HG02885 (cell line): ENCODE measurements at regions not wholly inside any gene's neighbourhood (a gene's known extent, or its start where the extent isn't known, plus 50 kb on each side); places are given as distances from the start of the nearest gene placed in this dataset.
"Not testable (repeated sequence)": the region's sequence is repeated elsewhere in the genome, so short reads cannot be mapped to it uniquely, and the experiment has no call there.

Experiments
- ATAC-seq: cut with Tn5 transposase; IDR thresholded peaks from one replicate; pipeline ENCODE4 v1.9.1; 2021; ENCODE audit warnings: mild to moderate bottlenecking; ENCODE audit not compliant: unreplicated experiment, poor library complexity

GRCh38 chr4:45293335-45293734 lies 567.0 kb upstream of the GNPDA2 start:
- no peak for ATAC-seq

DNA sequence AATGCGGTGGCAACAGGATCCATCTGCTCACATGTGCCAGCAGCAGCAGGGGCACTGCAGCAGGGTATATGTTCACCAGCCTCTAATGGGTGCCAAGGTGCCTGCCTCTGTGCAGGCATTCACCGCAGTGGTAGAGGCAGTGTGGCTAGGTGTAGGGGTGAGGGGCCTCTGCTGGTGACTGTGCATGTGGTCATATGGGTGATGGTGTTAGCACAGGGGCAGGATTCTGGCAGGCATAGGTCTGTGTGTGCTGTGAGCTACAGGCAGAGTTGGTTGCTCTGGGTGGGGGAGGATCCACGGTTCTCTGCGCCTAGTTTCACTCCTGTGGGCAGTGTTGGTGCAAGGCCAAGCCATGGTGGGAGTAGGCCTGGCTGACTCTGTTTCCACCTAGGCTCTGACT lies 566.5 kb upstream of the GNPDA2 start:
- no peak for ATAC-seq

GRCh38 chr4:45284400-45285085 lies 558.2 kb upstream of the GNPDA2 start:
- no peak for ATAC-seq

GRCh38 chr4:45283352-45283751 lies 557.0 kb upstream of the GNPDA2 start:
- no peak for ATAC-seq

DNA sequence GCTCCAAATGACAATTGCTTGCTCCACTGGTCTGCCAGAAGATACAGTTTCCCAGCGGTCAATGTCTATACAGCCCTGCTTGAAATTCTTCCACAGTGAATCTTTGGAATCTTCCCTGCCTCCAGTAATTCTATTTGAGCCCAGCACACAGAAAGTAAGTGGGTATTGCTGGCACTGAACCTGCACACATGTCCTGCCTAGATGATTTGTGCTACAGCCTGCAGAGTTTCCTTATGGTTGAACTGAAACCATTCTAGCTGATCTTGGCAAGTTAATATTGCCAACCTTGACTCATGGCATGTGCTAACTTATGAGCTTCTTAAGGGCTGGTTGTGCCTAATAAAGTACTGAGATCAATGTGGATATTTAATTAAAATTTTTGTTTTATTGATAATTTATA lies 553.8 kb upstream of the GNPDA2 start:
- ATAC-seq, result no peak

DNA sequence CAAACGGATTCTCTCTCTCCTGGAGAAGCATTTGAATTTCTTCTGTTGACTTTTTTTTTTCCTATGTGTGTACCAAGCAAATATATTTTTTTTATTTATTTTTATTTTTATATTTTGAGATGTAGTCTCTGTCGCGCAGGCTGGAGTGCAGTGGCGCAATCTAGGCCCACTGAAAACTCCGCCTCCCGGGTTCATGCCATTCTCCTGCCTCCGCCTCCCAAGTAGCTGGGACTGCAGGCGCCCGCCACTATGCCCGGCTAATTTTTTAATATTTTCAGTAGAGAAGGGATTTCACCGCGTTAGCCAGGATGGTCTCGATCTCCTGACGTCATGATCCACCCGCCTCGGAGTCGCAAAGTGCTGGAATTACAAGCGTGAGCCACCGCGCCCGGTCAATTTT lies 549.5 kb upstream of the GNPDA2 start:
- ATAC-seq, result no peak

GRCh38 chr4:45248106-45248505 lies 521.8 kb upstream of the GNPDA2 start:
- not testable (repeated sequence) for ATAC-seq

DNA sequence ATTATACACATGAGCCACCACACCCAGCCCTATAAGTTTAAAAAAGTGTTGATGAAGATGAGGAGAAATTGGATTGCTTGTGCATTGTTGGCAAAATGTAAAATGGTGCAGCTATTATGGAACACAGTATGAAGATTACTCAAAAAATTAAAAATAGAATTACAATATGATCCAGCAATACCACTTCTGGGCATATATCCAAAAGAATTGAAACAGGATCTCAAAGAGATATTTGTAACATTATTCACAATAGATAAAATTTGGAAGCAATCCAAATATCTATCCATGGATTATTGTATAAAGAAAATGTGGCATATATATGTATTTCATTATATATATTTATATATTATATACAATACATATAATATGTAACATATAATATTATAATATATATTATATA lies 515.6 kb upstream of the GNPDA2 start:
- no peak for ATAC-seq

DNA sequence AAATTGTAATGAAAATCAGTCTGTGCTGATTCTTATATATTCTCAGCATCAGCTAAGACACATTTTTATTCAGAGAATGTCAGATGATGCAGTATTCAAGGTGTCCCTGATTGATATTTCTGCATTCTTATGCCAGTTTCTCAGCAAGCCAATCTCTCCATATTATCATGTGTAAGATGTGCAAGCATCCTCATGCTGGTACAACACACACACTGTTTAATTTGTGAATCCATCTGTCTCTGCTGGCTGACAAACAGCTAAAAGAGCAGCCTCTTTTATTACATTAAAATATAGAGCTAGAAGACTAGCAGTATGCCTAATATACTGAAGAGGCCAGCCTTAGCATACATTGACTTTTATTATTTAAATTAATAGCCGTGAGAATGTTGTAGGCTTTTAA lies 502.9 kb upstream of the GNPDA2 start:
- ATAC-seq, result no peak

DNA sequence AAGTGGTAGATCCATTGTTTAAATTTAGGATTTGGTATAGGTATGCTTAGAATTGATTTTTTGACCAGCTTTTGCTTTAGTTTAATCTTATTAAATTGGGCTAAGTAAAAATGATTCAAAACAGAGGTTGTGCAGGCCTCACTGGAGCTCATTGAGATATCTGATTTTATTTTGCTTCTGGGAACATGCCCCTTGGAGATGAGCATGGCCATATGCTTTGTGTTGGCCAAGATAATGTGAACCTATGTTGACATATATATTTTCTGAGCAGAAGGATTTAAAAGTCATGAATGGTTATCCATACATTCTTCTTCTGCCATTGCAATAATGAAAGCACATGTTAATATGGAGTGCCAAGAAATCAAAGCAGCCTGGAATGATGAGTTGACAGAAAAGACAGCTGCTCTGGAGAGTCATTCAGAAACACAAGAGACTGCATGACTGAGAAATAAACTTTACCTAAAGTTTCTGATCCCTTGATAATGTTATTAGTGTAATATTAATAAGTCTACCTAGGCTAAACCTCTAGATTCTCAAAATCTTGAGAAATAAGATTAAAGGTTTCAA lies 489.7 kb upstream of the GNPDA2 start:
- no peak for ATAC-seq

DNA sequence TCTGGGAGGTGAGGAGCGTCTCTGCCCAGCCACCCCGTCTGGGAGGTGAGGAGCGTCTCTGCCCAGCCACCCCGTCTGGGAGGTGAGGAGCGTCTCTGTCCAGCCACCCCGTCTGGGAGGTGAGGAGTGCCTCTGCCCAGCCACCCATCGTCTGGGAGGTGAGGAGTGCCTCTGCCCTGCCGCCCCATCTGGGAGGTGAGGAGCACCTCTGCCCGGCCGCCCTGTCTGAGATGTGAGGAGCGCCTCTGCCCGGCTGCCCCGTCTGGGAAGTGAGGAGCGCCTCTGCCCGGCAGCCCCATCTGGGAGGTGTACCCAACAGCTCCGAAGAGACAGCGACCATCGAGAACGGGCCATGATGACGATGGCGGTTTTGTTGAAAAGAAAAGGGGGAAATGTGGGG lies 482.1 kb upstream of the GNPDA2 start:
- not testable (repeated sequence) for ATAC-seq

- not testable (repeated sequence) for ATAC-seq
Measured at GRCh38 chr4:45207864-45208331, 481.5 kb upstream of the GNPDA2 start.

DNA sequence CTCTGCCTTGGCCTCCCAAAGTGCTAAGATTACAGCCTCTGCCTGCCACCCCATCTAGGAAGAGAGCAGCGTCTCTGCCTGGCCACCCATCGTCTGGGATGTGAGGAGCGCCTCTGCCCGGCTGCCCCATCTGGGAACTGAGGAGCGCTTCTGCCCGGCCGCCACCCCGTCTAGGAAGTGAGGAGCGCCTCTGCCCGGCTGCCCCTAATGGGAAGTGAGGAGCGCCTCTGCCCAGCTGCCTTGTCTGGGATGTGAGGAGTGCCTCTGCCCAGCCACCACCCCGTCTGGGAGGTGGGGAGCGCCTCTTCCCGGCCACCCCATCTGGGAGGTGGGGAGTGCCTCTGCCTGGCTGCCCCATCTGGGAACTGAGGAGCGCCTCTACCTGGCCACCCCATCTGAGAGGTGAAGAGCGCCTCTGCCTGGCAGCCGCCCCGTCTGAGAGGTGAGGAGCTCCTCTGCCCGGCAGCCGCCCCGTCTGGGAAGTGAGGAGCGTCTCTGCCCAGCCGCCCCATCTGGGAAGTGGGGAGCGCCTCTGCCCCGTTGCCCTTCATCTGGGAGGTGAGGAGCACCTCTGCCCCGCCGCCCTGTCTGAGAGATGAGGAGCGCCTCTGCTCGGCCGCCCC lies 481.0 kb upstream of the GNPDA2 start:
- not testable (repeated sequence) for ATAC-seq

DNA sequence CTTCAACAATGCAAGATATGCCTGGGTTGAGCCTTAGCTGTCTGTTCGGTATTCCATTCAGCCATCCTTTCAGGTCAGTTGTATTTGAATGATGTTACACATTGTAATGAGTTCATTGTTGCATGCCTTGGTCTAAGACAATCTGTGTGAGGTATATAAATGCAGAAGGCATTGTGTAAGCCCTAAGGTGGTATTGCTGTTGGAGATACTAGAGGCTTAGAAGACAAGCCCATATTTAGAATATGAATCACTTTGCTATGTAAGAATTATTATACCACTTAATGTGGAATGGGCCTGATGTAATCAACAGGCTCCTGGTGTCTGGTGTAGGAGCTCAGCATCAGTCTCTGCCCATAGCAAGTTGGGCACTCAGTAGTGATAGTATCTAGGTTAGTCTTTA lies 473.4 kb upstream of the GNPDA2 start:
- no peak for ATAC-seq

DNA sequence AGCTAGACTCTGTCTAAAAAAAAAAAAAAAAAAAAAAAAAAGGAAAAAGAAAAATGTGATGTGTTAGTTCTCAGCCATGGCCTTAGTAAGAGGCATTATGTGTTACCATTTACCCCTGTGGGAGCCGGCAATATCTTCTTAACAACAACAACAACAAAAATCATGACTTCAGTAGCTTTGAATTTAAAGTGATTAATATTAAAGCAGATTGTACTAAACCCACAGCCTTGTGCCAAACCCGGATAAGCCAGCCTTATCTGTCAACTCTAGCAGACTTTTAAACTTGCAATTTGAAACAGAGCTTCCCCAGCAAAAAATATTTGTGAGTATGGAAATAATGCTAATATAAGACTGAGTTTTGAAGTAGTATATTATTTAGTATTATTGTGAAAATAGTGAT lies 462.1 kb upstream of the GNPDA2 start:
- ATAC-seq, result no peak

DNA sequence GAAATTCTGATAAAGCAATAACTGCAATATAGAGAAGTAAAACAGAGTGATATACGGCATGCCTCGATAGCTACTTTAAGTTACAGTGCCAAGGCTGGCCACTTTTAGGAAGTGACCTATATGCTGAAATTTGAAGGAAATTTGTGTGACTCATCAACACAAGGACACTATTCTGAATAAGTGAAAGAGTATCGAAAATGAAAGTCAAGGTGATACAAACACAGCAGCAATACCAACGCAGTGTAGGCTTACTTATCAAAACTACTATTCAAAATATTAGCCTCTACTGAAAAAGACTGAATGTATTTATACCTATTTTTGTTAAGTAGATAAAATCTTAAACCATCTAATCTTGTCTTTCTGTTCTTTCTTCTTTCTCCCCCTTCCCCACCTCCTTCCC lies 459.9 kb upstream of the GNPDA2 start:
- ATAC-seq, result no peak

DNA sequence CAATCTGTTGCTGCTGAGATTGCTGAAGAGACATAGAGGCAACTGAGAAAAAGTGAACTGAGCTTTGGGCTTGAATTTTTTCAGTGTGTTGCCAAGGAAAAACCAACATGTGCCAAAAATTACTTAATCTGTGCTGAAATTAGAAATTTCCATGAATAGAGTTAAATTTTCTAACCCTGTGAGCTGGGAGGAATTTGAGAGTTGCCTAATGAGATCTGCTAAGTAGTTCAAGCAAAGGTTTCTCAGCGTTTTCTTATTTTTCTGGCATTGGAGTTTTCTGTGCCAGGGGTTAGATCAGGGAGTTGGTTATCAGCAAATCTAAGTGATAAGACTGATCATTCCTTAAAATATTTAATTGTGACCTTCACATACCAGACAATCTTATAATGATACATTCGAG lies 457.5 kb upstream of the GNPDA2 start:
- no peak for ATAC-seq

DNA sequence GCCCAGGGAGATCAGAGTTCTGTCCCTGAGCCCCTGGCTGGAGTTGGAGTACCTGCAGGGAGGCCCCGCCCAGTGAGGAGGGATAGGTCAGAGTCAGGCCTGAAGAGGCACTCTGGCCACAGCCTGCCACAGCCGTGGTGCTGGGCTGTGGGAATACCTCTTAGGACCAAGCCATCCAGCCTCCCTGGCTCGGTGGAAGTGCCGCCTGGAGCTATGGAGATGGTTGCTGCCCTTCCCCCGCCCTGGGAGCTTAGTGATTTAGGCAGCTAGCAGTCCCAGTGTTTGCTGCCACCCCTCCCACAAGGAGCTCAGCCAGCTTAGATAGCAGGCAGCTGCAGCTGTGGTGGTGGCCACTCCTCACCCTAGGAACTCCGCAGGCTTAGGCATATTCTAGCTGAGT lies 446.3 kb upstream of the GNPDA2 start:
- no peak for ATAC-seq

- ATAC-seq, result no peak
Measured at GRCh38 chr4:45160951-45161350, 434.6 kb upstream of the GNPDA2 start.

DNA sequence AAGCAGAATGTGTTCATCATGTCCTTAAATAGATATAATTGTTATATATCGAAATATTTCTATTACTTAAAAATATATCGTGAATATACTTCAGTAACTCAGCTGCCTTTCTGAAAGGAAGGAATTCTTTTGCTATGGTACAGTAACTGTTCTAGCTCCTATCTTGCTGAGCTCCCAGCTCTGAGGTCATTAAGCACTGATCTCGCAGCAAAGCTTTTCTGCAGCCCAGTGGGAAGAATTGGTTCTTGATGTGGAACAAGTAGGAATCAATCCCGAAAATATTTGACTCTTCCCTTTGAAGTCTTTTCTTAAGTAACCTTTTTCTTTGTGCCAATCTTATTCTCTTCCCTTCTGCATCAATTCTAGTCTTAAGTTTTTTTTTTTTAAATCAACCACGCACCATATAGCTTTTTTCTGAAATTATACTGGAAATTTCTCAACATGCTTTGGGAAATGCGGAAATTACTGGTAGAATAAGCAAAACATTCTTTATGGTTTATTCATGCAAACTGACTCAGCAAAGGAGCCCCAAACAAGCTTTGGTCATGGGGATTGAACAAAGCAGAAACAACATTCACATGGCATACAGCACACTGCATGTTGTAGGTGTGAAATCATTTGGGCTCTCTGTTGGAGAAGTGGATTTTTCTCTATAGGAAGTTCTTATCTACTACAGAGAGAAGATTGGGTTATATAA lies 428.9 kb upstream of the GNPDA2 start:
- no peak for ATAC-seq

DNA sequence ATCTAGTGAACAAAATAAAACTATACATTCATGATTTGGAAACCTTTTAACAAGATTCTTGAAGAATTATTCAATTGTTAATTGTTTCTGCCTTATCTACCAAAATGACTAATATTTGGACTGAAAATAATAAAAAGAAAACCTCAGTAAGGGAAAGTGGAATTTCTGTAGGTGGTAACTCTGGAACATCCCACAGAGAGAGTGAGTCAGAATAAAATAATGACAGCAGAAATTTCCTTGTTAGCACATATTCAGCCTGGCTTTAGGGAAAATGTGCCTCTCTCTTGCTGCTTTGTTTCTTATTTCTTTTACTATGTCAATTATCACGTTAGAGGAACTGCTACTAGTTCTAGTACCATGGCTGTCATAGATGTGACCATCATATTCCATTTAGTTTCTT lies 421.5 kb upstream of the GNPDA2 start:
- ATAC-seq, result no peak
